ENCODE measurements at regions not wholly inside any gene's neighbourhood (a gene's known extent, or its start where the extent isn't known, plus 50 kb on each side); places are given as distances from the start of the nearest gene placed in this dataset.
"Not testable (repeated sequence)": the region's sequence is repeated elsewhere in the genome, so short reads cannot be mapped to it uniquely, and the experiment has no call there.

GRCh38 chr14:106547735-106548434 lies 1021.5 kb downstream of the TMEM121 start:
- Histone ChIP-seq H3K36me3 (no peaks in the 10 kb centered on the region), H3K9me3 (no peaks in the 10 kb centered on the region), H3K4me1 (no peaks in the 10 kb centered on the region), H3K27ac (no peak overlapping the region), H3K27me3 (ENCODE audit: low read depth) (peaks cover 3% of the 10 kb centered on the region), H3K4me3 (no peak overlapping the region)
- DNase-seq (no peak), ATAC-seq (no peak)
- intact Hi-C loops (cut with DNase I), result no loop called here
- TF ChIP-seq, protein P1, sequence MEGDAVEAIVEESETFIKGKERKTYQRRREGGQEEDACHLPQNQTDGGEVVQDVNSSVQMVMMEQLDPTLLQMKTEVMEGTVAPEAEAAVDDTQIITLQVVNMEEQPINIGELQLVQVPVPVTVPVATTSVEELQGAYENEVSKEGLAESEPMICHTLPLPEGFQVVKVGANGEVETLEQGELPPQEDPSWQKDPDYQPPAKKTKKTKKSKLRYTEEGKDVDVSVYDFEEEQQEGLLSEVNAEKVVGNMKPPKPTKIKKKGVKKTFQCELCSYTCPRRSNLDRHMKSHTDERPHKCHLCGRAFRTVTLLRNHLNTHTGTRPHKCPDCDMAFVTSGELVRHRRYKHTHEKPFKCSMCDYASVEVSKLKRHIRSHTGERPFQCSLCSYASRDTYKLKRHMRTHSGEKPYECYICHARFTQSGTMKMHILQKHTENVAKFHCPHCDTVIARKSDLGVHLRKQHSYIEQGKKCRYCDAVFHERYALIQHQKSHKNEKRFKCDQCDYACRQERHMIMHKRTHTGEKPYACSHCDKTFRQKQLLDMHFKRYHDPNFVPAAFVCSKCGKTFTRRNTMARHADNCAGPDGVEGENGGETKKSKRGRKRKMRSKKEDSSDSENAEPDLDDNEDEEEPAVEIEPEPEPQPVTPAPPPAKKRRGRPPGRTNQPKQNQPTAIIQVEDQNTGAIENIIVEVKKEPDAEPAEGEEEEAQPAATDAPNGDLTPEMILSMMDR (IDR thresholded peaks at IDR 0.05), result no peak

GRCh38 chr14:106549064-106549463 lies 1022.7 kb downstream of the TMEM121 start:
- Histone ChIP-seq H3K4me1 (no peaks in the 10 kb centered on the region), H3K27ac (no peak overlapping the region), H3K9me3 (no peaks in the 10 kb centered on the region), H3K27me3 (ENCODE audit: low read depth) (peaks cover 3% of the 10 kb centered on the region), H3K4me3 (no peak overlapping the region), H3K36me3 (no peaks in the 10 kb centered on the region)
- DNase-seq (no peak), ATAC-seq (no peak)
- intact Hi-C loops (cut with DNase I), result no loop called here
- TF ChIP-seq, protein P1 (IDR thresholded peaks at IDR 0.05), result no peak

DNA sequence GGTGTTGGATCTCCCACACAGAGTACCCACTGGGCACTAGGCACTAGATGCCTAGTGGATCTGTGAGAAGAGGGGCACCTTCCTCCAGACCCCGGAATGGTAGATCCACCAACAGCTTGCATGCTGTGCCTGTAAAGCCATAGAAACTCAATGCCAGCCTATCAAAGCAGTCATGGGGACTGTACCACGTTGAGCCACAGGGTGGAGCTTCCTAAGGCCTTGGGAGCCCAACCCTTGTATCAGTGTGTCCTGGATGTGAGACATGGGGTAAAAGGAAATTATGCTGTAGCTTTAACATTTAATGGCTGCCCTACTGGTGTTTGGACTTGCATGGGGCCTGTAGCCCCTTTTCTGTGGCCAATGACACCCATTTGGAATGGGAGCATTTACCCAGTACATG lies 1024.9 kb downstream of the TMEM121 start:
- no peaks in the 10 kb centered on the region for H3K9me3 ChIP-seq
- intact Hi-C loops (cut with DNase I), result no loop called here
- no peaks in the 10 kb centered on the region for H3K27me3 ChIP-seq (ENCODE audit: low read depth)
- TF ChIP-seq, protein P1 (IDR thresholded peaks at IDR 0.05), result no peak
- no peaks in the 10 kb centered on the region for H3K4me1 ChIP-seq
- no peak for ATAC-seq
- H3K27ac ChIP-seq, result no peak overlapping the region
- H3K4me3 ChIP-seq, result no peak overlapping the region
- no peaks in the 10 kb centered on the region for H3K36me3 ChIP-seq
- DNase-seq, result no peak

DNA sequence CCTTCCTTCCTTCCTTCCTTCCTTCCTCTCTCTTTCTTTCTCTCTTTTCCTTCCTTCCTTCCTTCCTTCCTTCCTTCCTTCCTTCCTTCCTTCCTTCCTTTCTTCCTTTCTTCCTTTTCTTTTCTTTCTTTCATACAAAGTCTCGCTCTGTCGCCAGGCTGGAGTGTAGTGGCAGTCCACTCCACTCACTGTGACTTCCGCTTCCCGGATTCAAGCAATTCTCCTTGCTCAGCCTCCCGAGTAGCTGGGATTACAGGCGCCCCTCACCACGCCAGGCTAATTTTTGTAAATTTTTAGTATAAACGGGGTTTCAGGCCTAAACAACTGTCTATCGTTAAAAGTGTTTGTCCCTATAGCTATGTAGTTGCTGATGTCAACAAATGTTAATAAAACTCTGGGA lies 1029.8 kb downstream of the TMEM121 start:
- ATAC-seq; H3K27me3 ChIP-seq (ENCODE audit: low read depth); intact Hi-C loops (cut with DNase I); H3K9me3 ChIP-seq; H3K27ac ChIP-seq; H3K36me3 ChIP-seq; H3K4me1 ChIP-seq; DNase-seq; H3K4me3 ChIP-seq: not testable (repeated sequence)

- Histone ChIP-seq H3K9me3 (no peaks in the 10 kb centered on the region), H3K36me3 (no peaks in the 10 kb centered on the region), H3K27ac (no peak overlapping the region), H3K4me3 (no peak overlapping the region), H3K27me3 (ENCODE audit: low read depth) (no peaks in the 10 kb centered on the region), H3K4me1 (no peaks in the 10 kb centered on the region)
- ATAC-seq (peak in 1 of 2 donors; percentile 67), DNase-seq (peak; percentile 77)
- intact Hi-C loops (cut with DNase I), result no loop called here
- TF ChIP-seq, protein P1 (IDR thresholded peaks at IDR 0.05), result peak; percentile 72
Observed at GRCh38 chr14:106556665-106557289, 1030.4 kb downstream of the TMEM121 start.

DNA sequence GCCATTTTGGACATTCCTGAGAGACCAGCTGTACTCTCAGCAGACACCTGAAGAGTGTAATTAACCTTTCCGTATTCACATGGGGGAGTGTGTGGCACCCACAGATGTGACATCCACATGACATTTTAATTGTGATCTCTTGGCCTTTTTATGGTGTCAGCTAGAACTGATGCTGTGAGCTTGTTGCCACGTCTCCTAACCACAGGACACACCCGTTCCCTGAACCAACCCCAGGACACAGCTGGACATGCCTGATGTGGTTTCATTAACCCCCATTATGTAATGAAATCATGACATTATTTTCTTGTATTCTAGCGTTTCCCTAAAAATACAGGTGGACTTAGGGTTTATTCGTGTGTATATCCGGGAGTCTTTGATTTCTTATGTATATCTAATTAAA lies 1036.1 kb downstream of the TMEM121 start:
- Histone ChIP-seq H3K4me3 (no peak overlapping the region), H3K36me3 (no peaks in the 10 kb centered on the region), H3K4me1 (no peaks in the 10 kb centered on the region), H3K27ac (no peak overlapping the region), H3K9me3 (no peaks in the 10 kb centered on the region), H3K27me3 (ENCODE audit: low read depth) (no peaks in the 10 kb centered on the region)
- intact Hi-C loops (cut with DNase I), result no loop called here
- TF ChIP-seq, protein P1 (IDR thresholded peaks at IDR 0.05), result no peak
- ATAC-seq (no peak), DNase-seq (no peak)

All from lower lobe of right lung (tissue), 2 donors.